ENCODE measurements at regions not wholly inside any gene's neighbourhood (a gene's known extent, or its start where the extent isn't known, plus 50 kb on each side); places are given as distances from the start of the nearest gene placed in this dataset.

GRCh38 chr14:43896044-43896443 is 611.0 kb downstream of the FSCB start:
- H3K4me3 ChIP-seq (ENCODE audit: low read depth, low read length), result no peak overlapping the region
- TF ChIP-seq, protein P1, sequence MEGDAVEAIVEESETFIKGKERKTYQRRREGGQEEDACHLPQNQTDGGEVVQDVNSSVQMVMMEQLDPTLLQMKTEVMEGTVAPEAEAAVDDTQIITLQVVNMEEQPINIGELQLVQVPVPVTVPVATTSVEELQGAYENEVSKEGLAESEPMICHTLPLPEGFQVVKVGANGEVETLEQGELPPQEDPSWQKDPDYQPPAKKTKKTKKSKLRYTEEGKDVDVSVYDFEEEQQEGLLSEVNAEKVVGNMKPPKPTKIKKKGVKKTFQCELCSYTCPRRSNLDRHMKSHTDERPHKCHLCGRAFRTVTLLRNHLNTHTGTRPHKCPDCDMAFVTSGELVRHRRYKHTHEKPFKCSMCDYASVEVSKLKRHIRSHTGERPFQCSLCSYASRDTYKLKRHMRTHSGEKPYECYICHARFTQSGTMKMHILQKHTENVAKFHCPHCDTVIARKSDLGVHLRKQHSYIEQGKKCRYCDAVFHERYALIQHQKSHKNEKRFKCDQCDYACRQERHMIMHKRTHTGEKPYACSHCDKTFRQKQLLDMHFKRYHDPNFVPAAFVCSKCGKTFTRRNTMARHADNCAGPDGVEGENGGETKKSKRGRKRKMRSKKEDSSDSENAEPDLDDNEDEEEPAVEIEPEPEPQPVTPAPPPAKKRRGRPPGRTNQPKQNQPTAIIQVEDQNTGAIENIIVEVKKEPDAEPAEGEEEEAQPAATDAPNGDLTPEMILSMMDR (IDR thresholded peaks at IDR 0.05; ENCODE audit: low read depth, low read length), result no peak

DNA sequence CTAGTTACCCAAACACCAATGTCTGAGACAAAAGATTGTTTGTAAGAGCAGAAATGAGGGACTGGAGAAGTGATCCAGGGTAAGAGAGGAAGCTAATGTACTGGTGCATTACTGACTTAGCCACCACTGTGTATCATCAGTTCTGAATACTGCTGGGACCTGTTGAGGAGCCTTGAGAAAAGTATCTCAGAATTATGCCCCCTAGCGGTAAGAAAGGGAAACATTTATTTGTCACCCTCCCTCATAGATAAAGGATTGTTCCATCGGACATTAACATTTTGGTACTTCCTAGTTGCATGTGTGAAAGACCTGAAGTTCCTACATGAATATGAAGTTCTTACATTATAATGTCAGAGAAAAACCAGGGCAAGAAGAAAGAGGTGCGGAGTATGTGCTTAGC is 612.5 kb downstream of the FSCB start:
- H3K4me3 ChIP-seq (ENCODE audit: low read depth, low read length), result no peak overlapping the region
- TF ChIP-seq, protein P1 (IDR thresholded peaks at IDR 0.05; ENCODE audit: low read depth, low read length), result no peak

DNA sequence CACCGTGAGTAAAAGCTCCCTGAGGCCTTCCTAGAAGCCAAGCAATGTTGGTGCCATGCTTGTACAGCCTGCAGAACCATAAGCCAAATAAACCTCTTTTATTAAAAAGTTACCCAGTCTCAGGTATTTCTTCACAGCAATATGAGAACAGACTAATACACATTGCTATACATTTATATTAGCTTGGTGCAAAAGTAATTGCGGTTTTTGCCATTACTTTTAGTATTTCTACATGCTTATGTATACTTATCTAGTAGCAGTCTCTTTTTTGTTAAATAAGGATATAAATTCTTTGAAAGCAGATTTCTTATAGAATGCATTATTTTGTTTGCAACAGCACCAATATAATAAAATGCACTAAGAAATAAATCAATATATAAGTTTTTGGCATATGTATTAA is 619.6 kb downstream of the FSCB start:
- TF ChIP-seq, protein P1 (IDR thresholded peaks at IDR 0.05; ENCODE audit: low read depth, low read length), result no peak
- no peak overlapping the region for H3K4me3 ChIP-seq (ENCODE audit: low read depth, low read length)

DNA sequence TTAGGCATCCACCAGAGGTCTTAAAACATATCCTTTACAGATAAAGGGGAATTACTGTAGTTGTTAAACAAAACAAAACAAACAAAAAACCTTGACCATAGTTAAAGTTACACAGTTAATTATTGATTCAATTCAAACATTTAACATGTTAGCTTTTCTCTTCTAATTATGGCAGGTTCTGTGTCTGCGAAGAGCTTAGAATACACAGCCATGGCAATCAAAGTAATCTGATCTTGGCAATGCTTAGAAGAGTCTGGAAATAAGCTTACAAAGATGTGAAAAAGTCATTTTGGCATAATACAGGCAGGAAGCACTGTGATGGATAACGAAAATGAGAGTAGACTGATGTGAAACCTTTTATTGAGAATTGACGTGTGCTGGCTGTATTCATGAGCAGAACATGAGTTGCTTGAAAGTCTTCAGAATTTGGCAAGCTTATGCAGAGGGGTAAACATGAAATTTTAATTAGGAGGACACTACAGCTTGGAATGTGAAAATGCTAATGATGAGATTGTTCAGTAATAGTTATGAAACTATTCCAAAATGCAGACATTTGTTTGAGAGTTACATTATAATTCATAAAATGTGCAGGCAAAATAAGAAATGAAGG is 629.6 kb downstream of the FSCB start:
- H3K4me3 ChIP-seq (ENCODE audit: low read depth, low read length), result no peak overlapping the region
- TF ChIP-seq, protein P1 (IDR thresholded peaks at IDR 0.05; ENCODE audit: low read depth, low read length), result no peak

- no peak overlapping the region for H3K4me3 ChIP-seq (ENCODE audit: low read depth, low read length)
- TF ChIP-seq, protein P1 (IDR thresholded peaks at IDR 0.05; ENCODE audit: low read depth, low read length), result no peak
These were observed 634.1 kb downstream of the FSCB start for GRCh38 chr14:43872752-43873655.

DNA sequence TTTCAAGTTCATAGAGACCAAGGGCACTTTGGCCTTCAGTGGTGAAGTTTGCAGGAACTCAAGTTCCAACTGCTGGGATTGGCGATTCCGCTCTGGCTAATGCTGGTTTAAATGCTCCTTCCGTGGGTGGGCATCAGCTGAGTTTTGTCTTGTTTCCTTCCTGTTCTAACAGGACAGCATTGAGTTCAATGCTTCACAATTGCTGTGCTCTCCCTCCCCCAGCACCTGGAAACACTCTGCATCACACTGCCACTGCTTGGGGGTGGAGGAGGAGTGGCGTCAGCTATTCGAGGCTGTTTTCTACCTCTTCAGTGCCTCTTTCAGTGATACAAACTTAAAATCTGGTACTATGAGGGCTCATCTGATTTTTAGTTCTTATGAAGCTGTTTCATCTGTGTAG is 634.9 kb downstream of the FSCB start:
- TF ChIP-seq, protein P1 (IDR thresholded peaks at IDR 0.05; ENCODE audit: low read depth, low read length), result no peak
- no peak overlapping the region for H3K4me3 ChIP-seq (ENCODE audit: low read depth, low read length)

DNA sequence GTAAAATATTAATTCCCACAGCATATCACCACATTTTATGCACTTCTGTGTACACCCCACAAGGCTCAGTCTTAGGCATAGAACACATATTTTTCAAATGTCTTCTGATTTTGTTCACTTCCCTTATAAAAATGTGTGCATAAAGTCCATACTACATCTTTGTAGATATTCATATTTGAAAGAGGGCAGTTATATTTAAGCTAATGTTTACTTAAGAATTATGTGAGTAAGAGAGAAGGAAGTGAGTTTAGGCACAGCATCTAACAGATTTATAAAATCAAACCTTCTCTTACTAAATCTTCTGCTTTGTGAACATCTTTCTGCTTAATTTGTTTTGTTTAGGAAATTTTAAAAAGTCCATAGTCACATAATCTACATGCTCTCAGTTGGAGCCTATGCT is 648.1 kb downstream of the FSCB start:
- TF ChIP-seq, protein P1 (IDR thresholded peaks at IDR 0.05; ENCODE audit: low read depth, low read length), result no peak
- no peak overlapping the region for H3K4me3 ChIP-seq (ENCODE audit: low read depth, low read length)

Measured in WI38 (cell line).